SH-SY5Y (cell line): ENCODE measurements at regions not wholly inside any gene's neighbourhood (a gene's known extent, or its start where the extent isn't known, plus 50 kb on each side); places are given as distances from the start of the nearest gene placed in this dataset.

ENCODE experiments used
- GATA2 ChIP-seq: IDR thresholded peaks from 2 replicates; pipeline ENCODE4 v1.6.1; 2011; ENCODE audit warnings: mild to moderate bottlenecking, low read depth, low read length
- GATA3 ChIP-seq: IDR thresholded peaks from 2 replicates; pipeline ENCODE4 v1.6.1; 2011; ENCODE audit warnings: low read depth, mild to moderate bottlenecking, low read length, moderate library complexity

DNA sequence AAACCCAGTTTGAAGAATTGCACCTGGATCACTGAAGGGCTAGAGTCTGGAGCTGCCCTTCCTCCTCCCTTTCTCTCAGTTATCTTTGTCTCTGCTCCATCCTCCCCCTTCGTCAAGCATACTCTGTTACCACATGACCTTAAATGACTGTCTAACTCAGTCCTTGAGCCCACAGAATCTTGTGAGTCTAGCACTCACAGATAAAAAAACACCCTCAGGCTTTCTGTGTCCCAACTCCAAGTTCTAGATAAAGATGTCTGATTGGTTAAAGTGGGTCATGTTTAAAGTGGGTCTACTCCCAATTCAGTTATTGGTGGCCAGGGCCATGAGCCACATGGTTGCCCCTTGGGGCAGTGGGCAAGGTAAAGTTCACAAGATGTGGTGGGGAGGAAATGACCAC is 53.5 kb upstream of the CYP1B1 start:
- TF ChIP-seq GATA3, result no peak
- no peak for TF ChIP-seq GATA2

GRCh38 chr2:38128653-38129052 is 52.7 kb upstream of the CYP1B1 start:
- TF ChIP-seq GATA2, result no peak
- no peak for TF ChIP-seq GATA3

GRCh38 chr2:38127277-38127676 is 51.3 kb upstream of the CYP1B1 start:
- TF ChIP-seq GATA2, result no peak
- no peak for TF ChIP-seq GATA3

- TF ChIP-seq GATA2 (no peak), GATA3 (no peak)
Measured at GRCh38 chr2:38125842-38126241, 49.9 kb upstream of the CYP1B1 start.
